ENCODE measurements at regions not wholly inside any gene's neighbourhood (a gene's known extent, or its start where the extent isn't known, plus 50 kb on each side); places are given as distances from the start of the nearest gene placed in this dataset.

- TF ChIP-seq CTCF (IDR thresholded peaks at IDR 0.05) (no peak), EZH2phosphoT487 (IDR thresholded peaks at IDR 0.05) (no peak), EZH2 (IDR thresholded peaks at IDR 0.05) (no peak)
These were observed 484.6 kb upstream of the HS6ST1 start for GRCh38 chr2:128803222-128803621.

Measured in neural progenitor cell (in vitro differentiated cells).